HCT116 (cell line): ENCODE measurements at regions not wholly inside any gene's neighbourhood (a gene's known extent, or its start where the extent isn't known, plus 50 kb on each side); places are given as distances from the start of the nearest gene placed in this dataset.

Experiments
- ELF1 ChIP-seq: IDR thresholded peaks from 2 replicates; pipeline ENCODE4 v1.6.1; 2012; ENCODE audit warnings: low read depth, borderline replicate concordance
- EZH2 ChIP-seq: fragments of 200-600 bp; sonication (generic); IDR thresholded peaks from 2 replicates; pipeline ENCODE4 v1.6.1; 2017; ENCODE audit warnings: antibody characterized with exemption, mixed run types
- EZH2phosphoT487 ChIP-seq: fragments of 200-600 bp; IDR thresholded peaks from 2 replicates; pipeline ENCODE4 v1.6.1; 2018; ENCODE audit warnings: antibody characterized with exemption, borderline replicate concordance
- POLR2A ChIP-seq: IDR thresholded peaks from 2 replicates; pipeline ENCODE4 v1.7.0; 2011; ENCODE audit warnings: borderline replicate concordance; ENCODE audit not compliant: insufficient read depth, insufficient read length; ENCODE audit errors: extremely low read depth
- REST ChIP-seq: IDR thresholded peaks from 2 replicates; pipeline ENCODE4 v1.6.1; 2012; ENCODE audit warnings: low read depth
- SP1 ChIP-seq: IDR thresholded peaks from 2 replicates; pipeline ENCODE4 v1.6.1; 2012; ENCODE audit warnings: low read depth
- YY1 ChIP-seq: IDR thresholded peaks from 2 replicates; pipeline ENCODE4 v1.6.1; 2011; ENCODE audit warnings: low read length, low read depth, moderate library complexity, mild to moderate bottlenecking; ENCODE audit not compliant: insufficient replicate concordance; ENCODE audit errors: extremely low read depth
- ZNF274 ChIP-seq: fragments of 200-500 bp; sonication (Bioruptor generic); IDR thresholded peaks from 2 replicates; pipeline ENCODE4 v1.6.1; 2014; ENCODE audit warnings: mild to moderate bottlenecking, low read depth, low read length, inconsistent platforms
- TF ChIP-seq, protein P1 (sequence below), 3 experiments: fragments of 200-600 bp in 1 of 3; sonication (generic) in 1 of 3; IDR thresholded peaks in 2 of 3; conservative IDR thresholded peaks in 1 of 3; 2 replicates each; pipeline ENCODE4 v1.5.1; 2012 to 2017; ENCODE audit warnings: low read depth in 2 of 3, low read length in 2 of 3, antibody characterized with exemption in 1 of 3, borderline replicate concordance in 1 of 3, control low read depth in 1 of 3, mild to moderate bottlenecking in 1 of 3, mixed read lengths in 1 of 3, mixed run types in 1 of 3, moderate library complexity in 1 of 3; ENCODE audit not compliant: insufficient read depth in 1 of 3

- TF ChIP-seq, protein P1, sequence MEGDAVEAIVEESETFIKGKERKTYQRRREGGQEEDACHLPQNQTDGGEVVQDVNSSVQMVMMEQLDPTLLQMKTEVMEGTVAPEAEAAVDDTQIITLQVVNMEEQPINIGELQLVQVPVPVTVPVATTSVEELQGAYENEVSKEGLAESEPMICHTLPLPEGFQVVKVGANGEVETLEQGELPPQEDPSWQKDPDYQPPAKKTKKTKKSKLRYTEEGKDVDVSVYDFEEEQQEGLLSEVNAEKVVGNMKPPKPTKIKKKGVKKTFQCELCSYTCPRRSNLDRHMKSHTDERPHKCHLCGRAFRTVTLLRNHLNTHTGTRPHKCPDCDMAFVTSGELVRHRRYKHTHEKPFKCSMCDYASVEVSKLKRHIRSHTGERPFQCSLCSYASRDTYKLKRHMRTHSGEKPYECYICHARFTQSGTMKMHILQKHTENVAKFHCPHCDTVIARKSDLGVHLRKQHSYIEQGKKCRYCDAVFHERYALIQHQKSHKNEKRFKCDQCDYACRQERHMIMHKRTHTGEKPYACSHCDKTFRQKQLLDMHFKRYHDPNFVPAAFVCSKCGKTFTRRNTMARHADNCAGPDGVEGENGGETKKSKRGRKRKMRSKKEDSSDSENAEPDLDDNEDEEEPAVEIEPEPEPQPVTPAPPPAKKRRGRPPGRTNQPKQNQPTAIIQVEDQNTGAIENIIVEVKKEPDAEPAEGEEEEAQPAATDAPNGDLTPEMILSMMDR (IDR thresholded peaks at IDR 0.05 in 2 of 3, conservative IDR thresholded peaks at IDR 0.05 in 1 of 3; ENCODE audit: borderline replicate concordance in 1 of 3, insufficient read depth in 1 of 3, low read depth in 2 of 3, low read length in 2 of 3): no peak
- TF ChIP-seq POLR2A: no peak
- TF ChIP-seq ZNF274: no peak
- no peak for TF ChIP-seq SP1
- TF ChIP-seq ELF1: no peak
- TF ChIP-seq YY1: no peak
- TF ChIP-seq REST: no peak
- TF ChIP-seq EZH2phosphoT487: no peak
- no peak for TF ChIP-seq EZH2
Measured at GRCh38 chr5:51665251-51665593, 282.0 kb downstream of the ISL1 start.
